SK-N-SH (cell line): ENCODE measurements at regions not wholly inside any gene's neighbourhood (a gene's known extent, or its start where the extent isn't known, plus 50 kb on each side); places are given as distances from the start of the nearest gene placed in this dataset.

Experiments used
- CTCF ChIA-PET: fragments of 300-600, 350-600 bp; formaldehyde crosslinking; extraction: SDS; loops from one replicate; lab custom pipeline; 2021; lab: Yijun Ruan, JAX
- POLR2A ChIA-PET: fragments of 350-600 bp; sonication (Branson Sonifier 250); formaldehyde crosslinking; extraction: SDS; loops from one replicate; lab custom pipeline; 2020; ENCODE audit warnings: antibody characterized with exemption, inconsistent platforms; lab: Yijun Ruan, JAX
- DNase-seq: peaks from one replicate; pipeline ENCODE4 v3.0.0; 2012
- H2AFZ ChIP-seq: fragments of 200-600 bp; sonication (generic); 2 replicates; pipeline ENCODE4 v1.8.1; 2016; ENCODE audit warnings: antibody characterized with exemption, mild to moderate bottlenecking, low read depth
- H3F3A ChIP-seq: fragments of 200-600 bp; sonication (generic); replicated peaks from 2 replicates; pipeline ENCODE3; 2016; ENCODE audit warnings: antibody characterized with exemption, mild to moderate bottlenecking; ENCODE audit not compliant: insufficient read depth
- H3K27ac ChIP-seq, 2 experiments: fragments of 200-500 bp in 1 of 2; fragments of 200-600 bp in 1 of 2; sonication (Bioruptor generic) in 1 of 2; sonication (generic), shearing (Covaris generic) in 1 of 2; 2 replicates each; pipeline versions ENCODE4 v1.5.1 to v1.6.1; 2014 to 2016; ENCODE audit warnings: low read depth in 2 of 2, inconsistent platforms in 1 of 2, low read length in 1 of 2, mild to moderate bottlenecking in 1 of 2, mixed read lengths in 1 of 2
- H3K27me3 ChIP-seq: fragments of 200-600 bp; sonication (generic), shearing (Covaris generic); 2 replicates; pipeline ENCODE4 v1.6.1; 2016; ENCODE audit warnings: mixed run types; ENCODE audit not compliant: insufficient read depth
- H3K36me3 ChIP-seq, 2 experiments: fragments of 200-500 bp in 1 of 2; fragments of 200-600 bp in 1 of 2; sonication (Bioruptor generic) in 1 of 2; sonication (generic) in 1 of 2; replicated peaks in 1 of 2; 2 replicates each; pipeline versions ENCODE3 to v1.5.1; 2014 to 2016; ENCODE audit warnings: low read length in 1 of 2, mild to moderate bottlenecking in 1 of 2; ENCODE audit not compliant: insufficient read depth in 2 of 2, control insufficient read depth in 1 of 2
- H3K4me1 ChIP-seq, 2 experiments: fragments of 200-500 bp in 1 of 2; fragments of 200-600 bp in 1 of 2; sonication (Bioruptor generic) in 1 of 2; sonication (generic), shearing (Covaris generic) in 1 of 2; 2 replicates each; pipeline versions ENCODE4 v1.5.1 to v1.6.1; 2014 to 2016; ENCODE audit warnings: low read depth in 1 of 2, low read length in 1 of 2, mixed run types in 1 of 2; ENCODE audit not compliant: insufficient read depth in 2 of 2, control insufficient read depth in 1 of 2
- H3K4me2 ChIP-seq: fragments of 200-600 bp; sonication (generic), shearing (Covaris generic); 2 replicates; pipeline ENCODE4 v1.6.1; 2017; ENCODE audit warnings: mixed run types
- H3K4me3 ChIP-seq, 2 experiments: fragments of 200-500 bp in 1 of 2; fragments of 200-600 bp in 1 of 2; sonication (Bioruptor generic) in 1 of 2; sonication (generic), shearing (Covaris generic) in 1 of 2; 2 replicates each; pipeline versions ENCODE4 v1.5.1 to v1.8.1; 2014 to 2016; ENCODE audit warnings: low read depth in 2 of 2, inconsistent platforms in 1 of 2, low read length in 1 of 2, mild to moderate bottlenecking in 1 of 2, mixed read lengths in 1 of 2, moderate library complexity in 1 of 2
- H3K79me2 ChIP-seq: fragments of 200-600 bp; sonication (generic); 2 replicates; pipeline ENCODE4 v1.8.1; 2017; ENCODE audit warnings: mild to moderate bottlenecking; ENCODE audit not compliant: insufficient read depth
- H3K9ac ChIP-seq: fragments of 200-600 bp; sonication (generic); 2 replicates; pipeline ENCODE4 v1.6.1; 2017; ENCODE audit warnings: mixed run types
- H3K9me2 ChIP-seq: fragments of 200-600 bp; sonication (generic); 2 replicates; pipeline ENCODE4 v1.6.1; 2017; ENCODE audit warnings: mixed run types
- H3K9me3 ChIP-seq: fragments of 200-600 bp; sonication (generic); 2 replicates; pipeline ENCODE4 v1.6.1; 2017; ENCODE audit warnings: mixed run types, mild to moderate bottlenecking, moderate library complexity
- H4K20me1 ChIP-seq: fragments of 200-600 bp; sonication (generic); 2 replicates; pipeline ENCODE4 v1.6.1; 2017; ENCODE audit warnings: mild to moderate bottlenecking, mixed run types; ENCODE audit not compliant: insufficient read depth
- EP300 ChIP-seq, 2 experiments: IDR thresholded peaks; 2 replicates each; pipeline versions ENCODE4 v1.4.0 to v1.6.1; 2012; ENCODE audit warnings: borderline replicate concordance in 1 of 2, low read depth in 1 of 2, low read length in 1 of 2
- EZH2phosphoT487 ChIP-seq: fragments of 200-600 bp; sonication (generic); IDR thresholded peaks from 2 replicates; pipeline ENCODE4 v1.6.1; 2017; ENCODE audit warnings: low read depth, mixed run types, mild to moderate bottlenecking, antibody characterized with exemption, moderate library complexity, borderline replicate concordance
- FOSL2 ChIP-seq: IDR thresholded peaks from 2 replicates; pipeline ENCODE4 v1.4.0; 2012; ENCODE audit warnings: low read depth, mild to moderate bottlenecking, moderate library complexity, borderline replicate concordance
- FOXJ3 ChIP-seq: sonication (generic); formaldehyde crosslinking; IDR thresholded peaks from 2 replicates; pipeline ENCODE4 v1.5.1; 2020; ENCODE audit warnings: mild to moderate bottlenecking, missing genetic modification reagents
- GATA2 ChIP-seq: sonication (generic); formaldehyde crosslinking; IDR thresholded peaks from 2 replicates; pipeline ENCODE4 v1.5.0; 2020; ENCODE audit warnings: mild to moderate bottlenecking, missing genetic modification reagents
- MEF2A ChIP-seq: IDR thresholded peaks from 2 replicates; pipeline ENCODE4 v1.4.0; 2012; ENCODE audit warnings: low read depth, borderline replicate concordance
- MXI1 ChIP-seq: IDR thresholded peaks from 2 replicates; pipeline ENCODE4 v1.6.1; 2012; ENCODE audit warnings: mild to moderate bottlenecking, low read depth, low read length, improper control_type of control experiment
- RCOR1 ChIP-seq: fragments of 150-350 bp; IDR thresholded peaks from 2 replicates; pipeline ENCODE4 v1.6.1; 2017; ENCODE audit warnings: antibody characterized with exemption, low read length
- SMC3 ChIP-seq: IDR thresholded peaks from 2 replicates; pipeline ENCODE4 v1.6.1; 2012; ENCODE audit warnings: low read depth, low read length, improper control_type of control experiment
- WGBS: methylation state at CpG from one replicate; pipeline ENCODE4 v1.1.6; 2017; ENCODE audit warnings: low lambda C conversion rate; 5-methylcytosine and 5-hydroxymethylcytosine counted together
- TF ChIP-seq, protein P1 (sequence below): IDR thresholded peaks from 2 replicates; pipeline ENCODE4 v1.6.1; 2012; ENCODE audit warnings: mild to moderate bottlenecking, low read depth, low read length, moderate library complexity
- TF ChIP-seq, protein P2 (sequence below): IDR thresholded peaks from 2 replicates; pipeline ENCODE4; 2012
- TF ChIP-seq, protein P3 (sequence below): IDR thresholded peaks from 2 replicates; pipeline ENCODE4 v1.4.0; 2012; ENCODE audit warnings: low read depth
- TF ChIP-seq, protein P4 (sequence below): fragments of 150-350 bp; IDR thresholded peaks from 2 replicates; pipeline ENCODE4 v1.6.1; 2017; ENCODE audit warnings: antibody characterized with exemption, low read length, low read depth, borderline replicate concordance

DNA sequence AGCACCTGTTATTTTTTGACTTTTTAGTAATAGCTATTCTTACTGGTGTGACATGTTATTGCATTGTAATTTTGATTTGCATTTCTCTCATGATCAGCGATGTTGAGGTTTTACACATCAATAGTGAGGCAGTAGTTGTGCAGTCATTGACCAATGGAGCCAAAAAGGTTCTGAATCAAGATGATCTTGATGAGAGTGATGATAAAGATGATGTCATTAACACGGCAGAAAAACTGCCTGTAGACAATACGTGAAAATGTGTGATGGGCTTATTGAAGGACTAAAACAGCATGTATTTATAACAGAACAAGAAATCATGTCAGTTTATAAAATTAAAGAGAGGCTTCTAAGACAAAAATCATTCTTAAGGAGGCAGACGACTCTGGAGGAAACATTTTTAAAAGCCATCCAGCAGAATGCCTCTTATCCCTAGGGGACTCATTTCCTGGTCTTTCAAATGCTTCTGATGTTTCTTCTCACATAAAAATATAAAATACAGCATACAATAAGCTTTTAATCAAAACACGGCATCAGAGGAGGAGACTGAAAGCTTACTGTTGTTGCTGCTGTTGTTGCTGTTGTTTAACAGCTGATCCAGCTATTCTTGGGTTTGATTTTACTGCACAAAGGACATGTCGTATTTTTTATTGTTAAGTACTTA lies 400.3 kb downstream of the LTN1 start:
- Histone ChIP-seq H4K20me1 (no peaks in the 10 kb centered on the region), H3K36me3 (no peaks in the 10 kb centered on the region), H3K4me1 (peaks cover 0 to 9% of the 10 kb centered on the region in 2 experiments; a peak in 1 of 4 replicates), H3K27ac (no peak overlapping the region), H3K9ac (no peak overlapping the region), H3K9me3 (no peaks in the 10 kb centered on the region)
- no peak for DNase-seq
- WGBS: 62% methylated on average over 6 of the region's 6 CpGs
- TF ChIP-seq, protein P1, sequence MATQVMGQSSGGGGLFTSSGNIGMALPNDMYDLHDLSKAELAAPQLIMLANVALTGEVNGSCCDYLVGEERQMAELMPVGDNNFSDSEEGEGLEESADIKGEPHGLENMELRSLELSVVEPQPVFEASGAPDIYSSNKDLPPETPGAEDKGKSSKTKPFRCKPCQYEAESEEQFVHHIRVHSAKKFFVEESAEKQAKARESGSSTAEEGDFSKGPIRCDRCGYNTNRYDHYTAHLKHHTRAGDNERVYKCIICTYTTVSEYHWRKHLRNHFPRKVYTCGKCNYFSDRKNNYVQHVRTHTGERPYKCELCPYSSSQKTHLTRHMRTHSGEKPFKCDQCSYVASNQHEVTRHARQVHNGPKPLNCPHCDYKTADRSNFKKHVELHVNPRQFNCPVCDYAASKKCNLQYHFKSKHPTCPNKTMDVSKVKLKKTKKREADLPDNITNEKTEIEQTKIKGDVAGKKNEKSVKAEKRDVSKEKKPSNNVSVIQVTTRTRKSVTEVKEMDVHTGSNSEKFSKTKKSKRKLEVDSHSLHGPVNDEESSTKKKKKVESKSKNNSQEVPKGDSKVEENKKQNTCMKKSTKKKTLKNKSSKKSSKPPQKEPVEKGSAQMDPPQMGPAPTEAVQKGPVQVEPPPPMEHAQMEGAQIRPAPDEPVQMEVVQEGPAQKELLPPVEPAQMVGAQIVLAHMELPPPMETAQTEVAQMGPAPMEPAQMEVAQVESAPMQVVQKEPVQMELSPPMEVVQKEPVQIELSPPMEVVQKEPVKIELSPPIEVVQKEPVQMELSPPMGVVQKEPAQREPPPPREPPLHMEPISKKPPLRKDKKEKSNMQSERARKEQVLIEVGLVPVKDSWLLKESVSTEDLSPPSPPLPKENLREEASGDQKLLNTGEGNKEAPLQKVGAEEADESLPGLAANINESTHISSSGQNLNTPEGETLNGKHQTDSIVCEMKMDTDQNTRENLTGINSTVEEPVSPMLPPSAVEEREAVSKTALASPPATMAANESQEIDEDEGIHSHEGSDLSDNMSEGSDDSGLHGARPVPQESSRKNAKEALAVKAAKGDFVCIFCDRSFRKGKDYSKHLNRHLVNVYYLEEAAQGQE: no peak
- no peak for TF ChIP-seq FOXJ3 (CRISPR knock-in tag)
- TF ChIP-seq, protein P2, sequence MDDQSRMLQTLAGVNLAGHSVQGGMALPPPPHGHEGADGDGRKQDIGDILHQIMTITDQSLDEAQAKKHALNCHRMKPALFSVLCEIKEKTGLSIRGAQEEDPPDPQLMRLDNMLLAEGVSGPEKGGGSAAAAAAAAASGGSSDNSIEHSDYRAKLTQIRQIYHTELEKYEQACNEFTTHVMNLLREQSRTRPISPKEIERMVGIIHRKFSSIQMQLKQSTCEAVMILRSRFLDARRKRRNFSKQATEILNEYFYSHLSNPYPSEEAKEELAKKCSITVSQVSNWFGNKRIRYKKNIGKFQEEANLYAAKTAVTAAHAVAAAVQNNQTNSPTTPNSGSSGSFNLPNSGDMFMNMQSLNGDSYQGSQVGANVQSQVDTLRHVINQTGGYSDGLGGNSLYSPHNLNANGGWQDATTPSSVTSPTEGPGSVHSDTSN: no peak
- TF ChIP-seq FOSL2: no peak
- TF ChIP-seq, protein P3, sequence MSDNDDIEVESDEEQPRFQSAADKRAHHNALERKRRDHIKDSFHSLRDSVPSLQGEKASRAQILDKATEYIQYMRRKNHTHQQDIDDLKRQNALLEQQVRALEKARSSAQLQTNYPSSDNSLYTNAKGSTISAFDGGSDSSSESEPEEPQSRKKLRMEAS: no peak
- TF ChIP-seq GATA2 (CRISPR knock-in tag): no peak
- TF ChIP-seq, protein P4, sequence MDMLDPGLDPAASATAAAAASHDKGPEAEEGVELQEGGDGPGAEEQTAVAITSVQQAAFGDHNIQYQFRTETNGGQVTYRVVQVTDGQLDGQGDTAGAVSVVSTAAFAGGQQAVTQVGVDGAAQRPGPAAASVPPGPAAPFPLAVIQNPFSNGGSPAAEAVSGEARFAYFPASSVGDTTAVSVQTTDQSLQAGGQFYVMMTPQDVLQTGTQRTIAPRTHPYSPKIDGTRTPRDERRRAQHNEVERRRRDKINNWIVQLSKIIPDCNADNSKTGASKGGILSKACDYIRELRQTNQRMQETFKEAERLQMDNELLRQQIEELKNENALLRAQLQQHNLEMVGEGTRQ: no peak
- TF ChIP-seq EZH2phosphoT487: no peak
- no peak for TF ChIP-seq MXI1
- TF ChIP-seq EP300 (IDR thresholded peaks at IDR 0.05; ENCODE audit: borderline replicate concordance in 1 of 2, low read depth in 1 of 2, low read length in 1 of 2): no peak
- no peak for TF ChIP-seq RCOR1
- TF ChIP-seq MEF2A: no peak
- TF ChIP-seq SMC3: no peak
- TF ChIP-seq, all 33 proteins: peak for 0
- Histone ChIP-seq H3K4me3 (no peak overlapping the region), H3F3A (no peaks in the 10 kb centered on the region), H3K9me2 (no peaks in the 10 kb centered on the region), H3K79me2 (no peaks in the 10 kb centered on the region), H3K4me2 (no peak overlapping the region), H3K27me3 (no peaks in the 10 kb centered on the region), H2AFZ (no peak overlapping the region)
- ChIA-PET CTCF (interaction anchor here (1.2 kb wide), 1 partner anchor 15 kb away, joined by 3 read pairs; no protein-coding TSS in a partner anchor), POLR2A (no interaction called here)
